ENCODE measurements at regions not wholly inside any gene's neighbourhood (a gene's known extent, or its start where the extent isn't known, plus 50 kb on each side); places are given as distances from the start of the nearest gene placed in this dataset.

- no peak for TF ChIP-seq CTCF (IDR thresholded peaks at IDR 0.05; ENCODE audit: low read depth, low read length)
- no peak for DNase-seq (ENCODE audit: extremely low read depth, low read depth)
Observed at GRCh38 chr20:4484379-4484997, 201.8 kb upstream of the PRNP start.

GRCh38 chr20:4483961-4484360, 202.3 kb upstream of the PRNP start:
- no peak for DNase-seq (ENCODE audit: extremely low read depth, low read depth)
- no peak for TF ChIP-seq CTCF (IDR thresholded peaks at IDR 0.05; ENCODE audit: low read depth, low read length)

GRCh38 chr20:4483486-4483885, 202.8 kb upstream of the PRNP start:
- DNase-seq (ENCODE audit: extremely low read depth, low read depth): no peak
- TF ChIP-seq CTCF (IDR thresholded peaks at IDR 0.05; ENCODE audit: low read depth, low read length): no peak

GRCh38 chr20:4480104-4480503, 206.2 kb upstream of the PRNP start:
- no peak for TF ChIP-seq CTCF (IDR thresholded peaks at IDR 0.05; ENCODE audit: low read depth, low read length)
- DNase-seq (ENCODE audit: extremely low read depth, low read depth): no peak

- TF ChIP-seq CTCF (IDR thresholded peaks at IDR 0.05; ENCODE audit: low read depth, low read length): no peak
- DNase-seq (ENCODE audit: extremely low read depth, low read depth): no peak
Observed at GRCh38 chr20:4476903-4477500, 209.3 kb upstream of the PRNP start.

- TF ChIP-seq CTCF (IDR thresholded peaks at IDR 0.05; ENCODE audit: low read depth, low read length): no peak
- no peak for DNase-seq (ENCODE audit: extremely low read depth, low read depth)
Observed at GRCh38 chr20:4472906-4473305, 213.3 kb upstream of the PRNP start.

- DNase-seq (ENCODE audit: extremely low read depth, low read depth): no peak
- no peak for TF ChIP-seq CTCF (IDR thresholded peaks at IDR 0.05; ENCODE audit: low read depth, low read length)
Observed at GRCh38 chr20:4471221-4471620, 215.0 kb upstream of the PRNP start.
